ENCODE measurements at regions not wholly inside any gene's neighbourhood (a gene's known extent, or its start where the extent isn't known, plus 50 kb on each side); places are given as distances from the start of the nearest gene placed in this dataset.
A peak's percentile ranks its signal among the peaks of the same experiment; 100 is the strongest.

DNA sequence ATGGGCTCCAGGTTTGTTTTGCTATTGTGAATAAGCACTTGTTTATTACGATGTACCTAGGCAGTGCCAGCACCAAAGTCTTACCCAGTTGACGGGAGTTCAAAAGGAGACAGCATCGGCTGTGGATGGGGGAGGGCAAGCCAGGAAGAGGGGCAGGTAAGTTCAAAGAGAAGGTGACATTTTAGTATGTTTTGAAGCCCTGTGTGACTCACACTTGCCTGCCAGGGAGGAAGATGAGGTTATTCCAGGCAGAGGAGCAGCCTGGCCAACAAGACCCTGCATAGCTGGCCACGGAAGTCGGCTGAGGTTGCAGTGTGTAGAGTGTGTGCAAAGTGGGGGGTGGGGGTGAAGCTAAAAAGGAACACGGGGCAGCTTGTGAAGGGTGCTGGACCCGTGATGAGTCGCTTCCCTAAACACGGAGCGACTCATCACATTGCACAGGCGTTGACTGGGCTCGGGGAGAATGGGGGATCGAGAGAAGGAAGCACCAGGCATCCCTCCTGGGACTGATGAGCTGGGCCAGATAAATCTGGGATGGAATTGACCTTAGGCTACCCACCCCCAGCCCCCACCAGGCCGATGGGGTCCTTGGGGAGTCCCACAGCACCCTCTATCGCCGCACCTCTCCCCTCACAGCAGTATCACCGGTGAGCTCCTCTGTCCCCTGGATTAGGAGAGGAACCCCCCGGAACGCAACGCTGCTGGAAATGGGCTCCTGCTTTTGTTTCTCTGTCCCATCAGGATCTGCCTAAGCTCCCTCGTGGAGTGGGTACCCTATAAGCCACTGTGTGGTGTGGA, 97.9 kb upstream of the IKZF1 start:
- no peaks in the 10 kb centered on the region for H3K36me3 Mint-ChIP-seq
- no peaks in the 10 kb centered on the region for H3K27me3 ChIP-seq (ENCODE audit: control insufficient read depth, insufficient read depth, low read length)
- H3K4me1 ChIP-seq (ENCODE audit: control insufficient read depth, insufficient read depth, low read length), result peaks cover 45% of the 10 kb centered on the region
- DNase-seq (peak in 1 of 2 donors; percentile 79), ATAC-seq (peak; percentile 45 to 68 (median 48))
- no peaks in the 10 kb centered on the region for H3K9me3 ChIP-seq (ENCODE audit: control insufficient read depth, insufficient read depth, low read length)
- H3K27me3 Mint-ChIP-seq (ENCODE audit: low read depth in 2 of 2), result no peaks in the 10 kb centered on the region
- peak overlapping the region; percentile 14 for H3K27ac ChIP-seq (ENCODE audit: low read length)
- H3K36me3 ChIP-seq (ENCODE audit: control insufficient read depth, insufficient read depth, low read length), result no peaks in the 10 kb centered on the region
- no peaks in the 10 kb centered on the region for H3K9me3 Mint-ChIP-seq
- H3K4me3 ChIP-seq (ENCODE audit: low read length), result no peak overlapping the region
- peak overlapping the region; percentile 35 to 83 for H3K27ac Mint-ChIP-seq
- peaks cover 37 to 45% of the 10 kb centered on the region in 2 donors for H3K4me1 Mint-ChIP-seq
- intact Hi-C loops (cut with micrococcal nuclease), result loop anchor here (5.0 kb wide), 1 partner anchor 111 kb away; no protein-coding TSS in a partner anchor
- TF ChIP-seq, protein P1, sequence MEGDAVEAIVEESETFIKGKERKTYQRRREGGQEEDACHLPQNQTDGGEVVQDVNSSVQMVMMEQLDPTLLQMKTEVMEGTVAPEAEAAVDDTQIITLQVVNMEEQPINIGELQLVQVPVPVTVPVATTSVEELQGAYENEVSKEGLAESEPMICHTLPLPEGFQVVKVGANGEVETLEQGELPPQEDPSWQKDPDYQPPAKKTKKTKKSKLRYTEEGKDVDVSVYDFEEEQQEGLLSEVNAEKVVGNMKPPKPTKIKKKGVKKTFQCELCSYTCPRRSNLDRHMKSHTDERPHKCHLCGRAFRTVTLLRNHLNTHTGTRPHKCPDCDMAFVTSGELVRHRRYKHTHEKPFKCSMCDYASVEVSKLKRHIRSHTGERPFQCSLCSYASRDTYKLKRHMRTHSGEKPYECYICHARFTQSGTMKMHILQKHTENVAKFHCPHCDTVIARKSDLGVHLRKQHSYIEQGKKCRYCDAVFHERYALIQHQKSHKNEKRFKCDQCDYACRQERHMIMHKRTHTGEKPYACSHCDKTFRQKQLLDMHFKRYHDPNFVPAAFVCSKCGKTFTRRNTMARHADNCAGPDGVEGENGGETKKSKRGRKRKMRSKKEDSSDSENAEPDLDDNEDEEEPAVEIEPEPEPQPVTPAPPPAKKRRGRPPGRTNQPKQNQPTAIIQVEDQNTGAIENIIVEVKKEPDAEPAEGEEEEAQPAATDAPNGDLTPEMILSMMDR (IDR thresholded peaks at IDR 0.05), result no peak
- peak overlapping the region; percentile 56 for H3K4me3 Mint-ChIP-seq
- WGBS (ENCODE audit: insufficient coverage), result 60% methylated on average over 20 of the region's 21 CpGs

DNA sequence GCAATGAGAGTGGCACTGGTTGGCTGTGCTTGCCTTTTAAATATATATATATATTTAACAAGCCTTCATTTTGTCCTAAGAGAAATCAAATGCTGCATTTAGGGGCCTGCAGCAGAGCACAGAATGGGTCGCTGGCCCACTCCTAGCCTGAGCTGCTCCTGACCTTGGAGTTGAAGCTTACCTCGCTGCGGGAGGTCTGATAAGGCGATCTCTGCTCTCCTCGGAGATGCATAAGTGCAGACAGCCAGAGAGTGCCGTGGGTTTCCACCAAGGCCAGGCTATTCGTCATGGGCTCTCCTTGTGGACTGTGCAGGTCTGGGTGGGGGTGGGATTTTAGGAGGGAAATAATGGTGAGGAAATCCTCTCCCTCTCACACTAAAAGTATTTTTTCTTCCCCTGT, 99.5 kb upstream of the IKZF1 start:
- DNase-seq (no peak), ATAC-seq (peak in 2 of 3 donors; percentile 8 to 25)

DNA sequence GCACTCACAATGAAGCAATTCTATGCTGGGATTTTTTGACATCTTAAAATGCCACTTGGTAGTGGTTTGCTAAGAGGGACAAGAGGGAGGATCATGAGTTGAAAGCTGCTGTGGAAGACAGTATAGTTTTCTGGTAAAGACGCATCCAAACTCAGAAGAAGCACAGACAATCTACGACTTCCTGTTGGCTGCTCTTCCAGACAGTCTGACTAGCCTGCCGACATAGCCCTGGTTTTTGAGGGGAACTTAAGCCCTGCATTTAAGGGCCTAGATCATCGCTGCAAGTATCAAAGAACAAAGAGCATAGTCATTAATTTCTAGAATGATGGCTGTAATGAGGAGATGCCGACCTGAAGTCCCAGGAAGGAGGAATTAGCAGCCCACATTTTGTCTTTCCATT, 99.9 kb upstream of the IKZF1 start:
- Histone ChIP-seq H3K27me3 (ENCODE audit: control insufficient read depth, insufficient read depth, low read length) (no peaks in the 10 kb centered on the region), H3K4me3 (ENCODE audit: low read length) (no peak overlapping the region), H3K27ac (ENCODE audit: low read length) (no peak overlapping the region), H3K4me1 (ENCODE audit: control insufficient read depth, insufficient read depth, low read length) (peaks cover 29% of the 10 kb centered on the region), H3K9me3 (ENCODE audit: control insufficient read depth, insufficient read depth, low read length) (no peaks in the 10 kb centered on the region), H3K36me3 (ENCODE audit: control insufficient read depth, insufficient read depth, low read length) (no peaks in the 10 kb centered on the region)
- H3K36me3 Mint-ChIP-seq, result no peaks in the 10 kb centered on the region
- no peak overlapping the region for H3K4me3 Mint-ChIP-seq
- intact Hi-C loops (cut with micrococcal nuclease), result no loop called here
- DNase-seq (peak in 1 of 2 donors; percentile 62), ATAC-seq (no peak)
- no peak overlapping the region for H3K27ac Mint-ChIP-seq
- H3K27me3 Mint-ChIP-seq (ENCODE audit: low read depth in 2 of 2), result no peaks in the 10 kb centered on the region
- no peaks in the 10 kb centered on the region for H3K9me3 Mint-ChIP-seq
- WGBS (ENCODE audit: insufficient coverage), result 48% methylated on average over 5 of the region's 5 CpGs
- TF ChIP-seq, protein P1 (IDR thresholded peaks at IDR 0.05), result no peak
- peaks cover 17 to 26% of the 10 kb centered on the region in 2 donors for H3K4me1 Mint-ChIP-seq

More for the DNA sequence above, 99.5 kb upstream of the IKZF1 start:
- 72% methylated on average over 7 of the region's 7 CpGs for WGBS (ENCODE audit: insufficient coverage)
- peaks cover 20 to 30% of the 10 kb centered on the region in 2 donors for H3K4me1 Mint-ChIP-seq
- H3K36me3 Mint-ChIP-seq, result no peaks in the 10 kb centered on the region
- Histone ChIP-seq H3K4me1 (ENCODE audit: control insufficient read depth, insufficient read depth, low read length) (peaks cover 32% of the 10 kb centered on the region), H3K27me3 (ENCODE audit: control insufficient read depth, insufficient read depth, low read length) (no peaks in the 10 kb centered on the region), H3K4me3 (ENCODE audit: low read length) (no peak overlapping the region), H3K9me3 (ENCODE audit: control insufficient read depth, insufficient read depth, low read length) (no peaks in the 10 kb centered on the region), H3K36me3 (ENCODE audit: control insufficient read depth, insufficient read depth, low read length) (no peaks in the 10 kb centered on the region), H3K27ac (ENCODE audit: low read length) (no peak overlapping the region)
- TF ChIP-seq, protein P1 (IDR thresholded peaks at IDR 0.05), result no peak
- no peaks in the 10 kb centered on the region for H3K9me3 Mint-ChIP-seq
- H3K27ac Mint-ChIP-seq, result no peak overlapping the region
- intact Hi-C loops (cut with micrococcal nuclease), result loop anchor here (1.0 to 5.0 kb wide), 3 partner anchors 112 to 213 kb away; no protein-coding TSS in a partner anchor
- H3K4me3 Mint-ChIP-seq, result no peak overlapping the region
- H3K27me3 Mint-ChIP-seq (ENCODE audit: low read depth in 2 of 2), result no peaks in the 10 kb centered on the region

All from natural killer cell (primary cell).